ENCODE measurements at regions not wholly inside any gene's neighbourhood (a gene's known extent, or its start where the extent isn't known, plus 50 kb on each side); places are given as distances from the start of the nearest gene placed in this dataset.

- no peak for DNase-seq (ENCODE audit: low read depth in 1 of 2, low spot score in 1 of 2)
- TF ChIP-seq SPI1 (IDR thresholded peaks at IDR 0.05; ENCODE audit: borderline replicate concordance, low read depth) (no peak), CTCF (IDR thresholded peaks at IDR 0.05; ENCODE audit: insufficient read depth, low read length) (no peak)
- no peaks in the 10 kb centered on the region for H3K27me3 ChIP-seq (ENCODE audit: insufficient read depth, poor library complexity, severe bottlenecking)
- H3K4me3 ChIP-seq (replicated peaks; ENCODE audit: insufficient read depth, low read length), result no peak overlapping the region
- no peak overlapping the region for H3K27ac ChIP-seq (replicated peaks)
Measured at GRCh38 chr2:129895526-129896082, 83.9 kb upstream of the RAB6C start.

GRCh38 chr2:129896226-129897100 is 83.0 kb upstream of the RAB6C start:
- no peak overlapping the region for H3K4me3 ChIP-seq (replicated peaks; ENCODE audit: insufficient read depth, low read length)
- TF ChIP-seq SPI1 (IDR thresholded peaks at IDR 0.05; ENCODE audit: borderline replicate concordance, low read depth) (no peak), GABPA (IDR thresholded peaks at IDR 0.05; ENCODE audit: low read depth) (no peak), CTCF (IDR thresholded peaks at IDR 0.05; ENCODE audit: insufficient read depth, low read length) (no peak), REST (IDR thresholded peaks at IDR 0.05; ENCODE audit: insufficient replicate concordance, low read depth) (no peak), POLR2AphosphoS5 (IDR thresholded peaks at IDR 0.05; ENCODE audit: low read depth) (no peak)
- no peak for DNase-seq (ENCODE audit: low read depth in 1 of 2, low spot score in 1 of 2)
- no peak overlapping the region for H3K27ac ChIP-seq (replicated peaks)
- no peaks in the 10 kb centered on the region for H3K27me3 ChIP-seq (ENCODE audit: insufficient read depth, poor library complexity, severe bottlenecking)

- no peaks in the 10 kb centered on the region for H3K27me3 ChIP-seq (ENCODE audit: insufficient read depth, poor library complexity, severe bottlenecking)
- no peak overlapping the region for H3K4me3 ChIP-seq (replicated peaks; ENCODE audit: insufficient read depth, low read length)
- DNase-seq (ENCODE audit: low read depth in 1 of 2, low spot score in 1 of 2), result no peak
- H3K27ac ChIP-seq (replicated peaks), result no peak overlapping the region
- no peak for TF ChIP-seq GABPA (IDR thresholded peaks at IDR 0.05; ENCODE audit: low read depth)
- no peak for TF ChIP-seq CTCF (IDR thresholded peaks at IDR 0.05; ENCODE audit: insufficient read depth, low read length)
- TF ChIP-seq REST (IDR thresholded peaks at IDR 0.05; ENCODE audit: insufficient replicate concordance, low read depth), result no peak
Measured at GRCh38 chr2:129901754-129902415, 77.6 kb upstream of the RAB6C start.

All from HL-60 (cell line).